GM19397 (cell line): ENCODE measurements at regions not wholly inside any gene's neighbourhood (a gene's known extent, or its start where the extent isn't known, plus 50 kb on each side); places are given as distances from the start of the nearest gene placed in this dataset.
"Not testable (repeated sequence)": the region's sequence is repeated elsewhere in the genome, so short reads cannot be mapped to it uniquely, and the experiment has no call there.

Experiments used
- ATAC-seq: cut with Tn5 transposase; IDR thresholded peaks from one replicate; pipeline ENCODE4 v1.9.1; 2021; ENCODE audit warnings: mild to moderate bottlenecking, moderate library complexity; ENCODE audit not compliant: unreplicated experiment

DNA sequence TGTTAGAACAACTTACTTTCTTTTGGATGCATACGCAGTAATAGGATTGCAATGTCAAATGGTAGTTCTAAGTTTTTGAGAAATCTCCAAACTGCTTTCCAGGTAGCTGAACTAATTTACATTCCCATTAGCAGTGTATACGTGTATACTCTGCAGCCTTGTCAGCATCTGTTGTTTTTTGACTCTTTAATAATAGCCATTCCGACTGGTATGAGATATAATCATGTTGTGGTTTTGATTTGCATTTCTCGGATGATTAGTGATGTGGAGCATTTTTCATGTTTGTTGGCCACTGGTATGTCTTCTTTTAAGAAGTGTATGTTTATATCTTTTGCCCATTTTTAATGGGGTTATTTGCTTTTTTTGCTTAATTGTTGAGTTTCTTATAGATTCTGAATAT is 76.9 kb upstream of the HNRNPA1L2 start:
- ATAC-seq = peak; percentile 87

- peak; percentile 66 for ATAC-seq
Measured at GRCh38 chr13:52569904-52570602, 72.2 kb upstream of the HNRNPA1L2 start.

GRCh38 chr13:52571163-52571562 is 71.1 kb upstream of the HNRNPA1L2 start:
- ATAC-seq = not testable (repeated sequence)

DNA sequence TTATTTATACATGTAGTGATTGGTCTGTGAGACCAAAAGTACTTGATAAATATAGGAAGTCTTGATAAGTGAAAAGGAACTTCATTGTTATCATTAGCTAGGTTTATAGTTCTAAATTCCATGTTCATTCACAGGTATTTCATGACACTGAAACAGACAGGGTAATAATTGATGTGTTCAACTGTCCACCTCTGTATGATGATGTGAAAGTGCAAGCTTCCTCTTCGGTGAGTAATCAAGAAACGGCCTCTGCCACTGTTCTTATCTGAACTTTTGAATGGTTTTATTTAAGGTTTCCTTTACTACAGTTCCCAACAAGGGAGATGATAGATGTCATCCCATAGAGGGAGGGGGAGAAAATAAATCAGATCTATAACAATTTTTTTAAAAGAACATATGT is 59.3 kb upstream of the HNRNPA1L2 start:
- ATAC-seq = not testable (repeated sequence)
